Breast epithelium (tissue), 3 donors: ENCODE measurements at regions not wholly inside any gene's neighbourhood (a gene's known extent, or its start where the extent isn't known, plus 50 kb on each side); places are given as distances from the start of the nearest gene placed in this dataset.

Experiments used
- CTCF ChIP-seq, 3 donors: fragments of 450-650 bp; IDR thresholded peaks; one replicate each; pipeline ENCODE4 v1.5.1; 2016 to 2017; ENCODE audit warnings: antibody characterized with exemption in 3 of 3, mild to moderate bottlenecking in 3 of 3, moderate library complexity in 3 of 3
- POLR2A ChIP-seq: fragments of 450-650 bp; IDR thresholded peaks from one replicate; pipeline ENCODE4 v1.6.1; 2016; ENCODE audit warnings: antibody characterized with exemption, mild to moderate bottlenecking, moderate library complexity
- POLR2AphosphoS5 ChIP-seq, 3 donors: sonication (generic); formaldehyde crosslinking; IDR thresholded peaks; one replicate each; pipeline ENCODE4 v1.6.1; 2017; ENCODE audit warnings: antibody characterized with exemption in 3 of 3

GRCh38 chr14:58725871-58726270 lies 88.1 kb downstream of the DACT1 start:
- TF ChIP-seq CTCF (IDR thresholded peaks at IDR 0.05) (no peak), POLR2AphosphoS5 (IDR thresholded peaks at IDR 0.05) (no peak), POLR2A (no peak)
